Liver (tissue), 8 donors: ENCODE measurements at regions not wholly inside any gene's neighbourhood (a gene's known extent, or its start where the extent isn't known, plus 50 kb on each side); places are given as distances from the start of the nearest gene placed in this dataset.

ENCODE experiments used
- DNase-seq: peaks from one replicate; pipeline ENCODE4 v3.0.0-alpha.2; 2017; ENCODE audit warnings: low spot score
- H3K27ac ChIP-seq, 2 donors: one replicate each; pipeline ENCODE4 v1.7.0; 2013; ENCODE audit warnings: inconsistent platforms in 2 of 2, low read length in 2 of 2, control low read depth in 1 of 2, low read depth in 1 of 2, mild to moderate bottlenecking in 1 of 2
- H3K27me3 ChIP-seq, 4 donors: one replicate each; pipeline versions ENCODE4 v1.6.1 to v1.7.0; 2013; ENCODE audit warnings: low read length in 3 of 4, inconsistent platforms in 1 of 4, mild to moderate bottlenecking in 1 of 4, moderate library complexity in 1 of 4; ENCODE audit not compliant: control insufficient read depth in 4 of 4, insufficient read depth in 4 of 4
- H3K36me3 ChIP-seq, 4 donors: one replicate each; pipeline versions ENCODE4 v1.6.1 to v1.7.0; 2013; ENCODE audit warnings: low read length in 3 of 4, mild to moderate bottlenecking in 3 of 4, low read depth in 1 of 4, moderate library complexity in 1 of 4; ENCODE audit not compliant: control insufficient read depth in 4 of 4, insufficient read depth in 3 of 4
- H3K4me1 ChIP-seq, 4 donors: one replicate each; pipeline versions ENCODE4 v1.6.1 to v1.7.0; 2013; ENCODE audit warnings: low read length in 3 of 4, mild to moderate bottlenecking in 3 of 4, moderate library complexity in 1 of 4; ENCODE audit not compliant: control insufficient read depth in 4 of 4, insufficient read depth in 4 of 4
- H3K4me3 ChIP-seq, 3 donors: one replicate each; pipeline versions ENCODE4 v1.6.1 to v1.7.0; 2013; ENCODE audit warnings: low read length in 3 of 3, control low read depth in 1 of 3, low read depth in 1 of 3, mild to moderate bottlenecking in 1 of 3
- H3K9ac ChIP-seq, 2 donors: one replicate each; pipeline ENCODE4 v1.7.0; 2013; ENCODE audit warnings: low read length in 2 of 2, mild to moderate bottlenecking in 2 of 2, moderate library complexity in 2 of 2, control low read depth in 1 of 2, low read depth in 1 of 2
- H3K9me3 ChIP-seq, 4 donors: one replicate each; pipeline versions ENCODE4 v1.6.1 to v1.7.0; 2013; ENCODE audit warnings: low read length in 3 of 4; ENCODE audit not compliant: control insufficient read depth in 4 of 4
- CTCF ChIP-seq: fragments of 150-350 bp; IDR thresholded peaks from 2 replicates; pipeline ENCODE4 v1.5.1; 2017; ENCODE audit warnings: improper control_type of control experiment, low read depth, low read length; ENCODE audit not compliant: missing input control
- EGR1 ChIP-seq, 2 donors: IDR thresholded peaks; 2 replicates each; pipeline ENCODE4 v1.6.1; 2016 to 2018; ENCODE audit warnings: antibody characterized with exemption in 2 of 2, low read depth in 2 of 2
- FOXA1 ChIP-seq: IDR thresholded peaks from 2 replicates; pipeline ENCODE4 v1.6.1; 2016; ENCODE audit warnings: antibody characterized with exemption
- FOXA2 ChIP-seq: IDR thresholded peaks from 2 replicates; pipeline ENCODE4 v1.6.1; 2016; ENCODE audit warnings: antibody characterized with exemption
- GABPA ChIP-seq, 2 donors: IDR thresholded peaks in 1 of 2; conservative IDR thresholded peaks in 1 of 2; 2 replicates each; pipeline ENCODE4 v1.6.1; 2016; ENCODE audit warnings: antibody characterized with exemption in 2 of 2, mild to moderate bottlenecking in 1 of 2, moderate library complexity in 1 of 2
- HNF4A ChIP-seq, 2 donors: conservative IDR thresholded peaks; 2 replicates each; pipeline ENCODE4 v1.6.1; 2016; ENCODE audit warnings: antibody characterized with exemption in 2 of 2, mild to moderate bottlenecking in 2 of 2
- HNF4G ChIP-seq: IDR thresholded peaks from 2 replicates; pipeline ENCODE4 v1.6.1; 2016; ENCODE audit warnings: antibody characterized with exemption
- MAX ChIP-seq: IDR thresholded peaks from 2 replicates; pipeline ENCODE4 v1.6.1; 2016; ENCODE audit warnings: antibody characterized with exemption
- NR2F2 ChIP-seq: IDR thresholded peaks from 2 replicates; pipeline ENCODE4 v1.6.1; 2016; ENCODE audit warnings: antibody characterized with exemption
- RAD21 ChIP-seq, 2 donors: IDR thresholded peaks; 2 replicates each; pipeline ENCODE4 v1.6.1; 2016; ENCODE audit warnings: antibody characterized with exemption in 2 of 2, mild to moderate bottlenecking in 2 of 2
- RXRA ChIP-seq, 2 donors: IDR thresholded peaks; 2 replicates each; pipeline ENCODE4 v1.6.1; 2017 to 2018; ENCODE audit warnings: antibody characterized with exemption in 2 of 2, mild to moderate bottlenecking in 1 of 2
- SP1 ChIP-seq: IDR thresholded peaks from 2 replicates; pipeline ENCODE4 v1.6.1; 2018; ENCODE audit warnings: antibody characterized with exemption, mild to moderate bottlenecking
- TAF1 ChIP-seq: conservative IDR thresholded peaks from 2 replicates; pipeline ENCODE4 v1.6.1; 2016; ENCODE audit warnings: antibody characterized with exemption, mild to moderate bottlenecking
- WGBS: extraction: QIAGEN DNeasy Blood & Tissue Kit; methylation state at CpG from one replicate; pipeline ENCODE4 v1.1.7; 2013; 5-methylcytosine and 5-hydroxymethylcytosine counted together
- TF ChIP-seq, protein P1 (sequence below): IDR thresholded peaks from 2 replicates; pipeline ENCODE4 v1.6.1; 2016; ENCODE audit warnings: antibody characterized with exemption
- TF ChIP-seq, protein P2 (sequence below): IDR thresholded peaks from 2 replicates; pipeline ENCODE4 v1.6.1; 2016; ENCODE audit warnings: antibody characterized with exemption
- TF ChIP-seq, protein P3 (sequence below): IDR thresholded peaks from 2 replicates; pipeline ENCODE4 v1.6.1; 2016; ENCODE audit warnings: antibody characterized with exemption, mild to moderate bottlenecking
- donor health status: healthy.
- donor health status: healthy.
- donor health status: healthy.
- donor health status: healthy.
- donor health status: healthy.

DNA sequence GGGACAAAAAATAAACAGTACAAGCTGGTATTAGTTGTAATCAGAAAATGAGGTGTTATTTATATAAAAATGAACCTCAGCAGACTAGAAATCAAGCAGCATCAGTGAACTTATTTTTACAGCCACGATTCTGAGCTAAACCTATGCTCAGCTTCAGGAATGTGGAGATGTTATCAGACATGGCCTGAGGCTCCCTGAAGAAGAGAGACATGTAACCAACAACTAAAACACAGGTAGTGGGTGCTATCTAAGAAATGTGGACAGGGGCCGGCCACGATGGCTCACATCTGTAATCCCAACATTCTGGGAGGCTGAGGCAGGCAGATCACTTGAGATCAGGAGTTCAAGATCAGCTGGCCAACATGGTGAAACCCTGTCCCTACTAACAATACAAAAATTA is 534.3 kb downstream of the VRK1 start:
- no peak overlapping the region for H3K4me3 ChIP-seq
- H3K9me3 ChIP-seq: no peaks in the 10 kb centered on the region
- no peaks in the 10 kb centered on the region for H3K36me3 ChIP-seq
- no peak overlapping the region for H3K27ac ChIP-seq
- no peaks in the 10 kb centered on the region for H3K4me1 ChIP-seq
- no peak for DNase-seq
- H3K27me3 ChIP-seq: no peaks in the 10 kb centered on the region
- WGBS: 59% methylated on average over 3 of the region's 3 CpGs
- TF ChIP-seq EGR1 (IDR thresholded peaks at IDR 0.05; ENCODE audit: low read depth in 2 of 2) (no peak), FOXA1 (no peak), RAD21 (IDR thresholded peaks at IDR 0.05) (no peak), HNF4G (no peak), NR2F2 (no peak), CTCF (no peak), SP1 (no peak), RXRA (IDR thresholded peaks at IDR 0.05) (no peak), FOXA2 (no peak), TAF1 (no peak), MAX (no peak), HNF4A (conservative IDR thresholded peaks at IDR 0.05) (no peak), GABPA (IDR thresholded peaks at IDR 0.05 in 1 of 2, conservative IDR thresholded peaks at IDR 0.05 in 1 of 2) (no peak)
- TF ChIP-seq, protein P1, sequence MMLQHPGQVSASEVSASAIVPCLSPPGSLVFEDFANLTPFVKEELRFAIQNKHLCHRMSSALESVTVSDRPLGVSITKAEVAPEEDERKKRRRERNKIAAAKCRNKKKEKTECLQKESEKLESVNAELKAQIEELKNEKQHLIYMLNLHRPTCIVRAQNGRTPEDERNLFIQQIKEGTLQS: no peak
- TF ChIP-seq, protein P2, sequence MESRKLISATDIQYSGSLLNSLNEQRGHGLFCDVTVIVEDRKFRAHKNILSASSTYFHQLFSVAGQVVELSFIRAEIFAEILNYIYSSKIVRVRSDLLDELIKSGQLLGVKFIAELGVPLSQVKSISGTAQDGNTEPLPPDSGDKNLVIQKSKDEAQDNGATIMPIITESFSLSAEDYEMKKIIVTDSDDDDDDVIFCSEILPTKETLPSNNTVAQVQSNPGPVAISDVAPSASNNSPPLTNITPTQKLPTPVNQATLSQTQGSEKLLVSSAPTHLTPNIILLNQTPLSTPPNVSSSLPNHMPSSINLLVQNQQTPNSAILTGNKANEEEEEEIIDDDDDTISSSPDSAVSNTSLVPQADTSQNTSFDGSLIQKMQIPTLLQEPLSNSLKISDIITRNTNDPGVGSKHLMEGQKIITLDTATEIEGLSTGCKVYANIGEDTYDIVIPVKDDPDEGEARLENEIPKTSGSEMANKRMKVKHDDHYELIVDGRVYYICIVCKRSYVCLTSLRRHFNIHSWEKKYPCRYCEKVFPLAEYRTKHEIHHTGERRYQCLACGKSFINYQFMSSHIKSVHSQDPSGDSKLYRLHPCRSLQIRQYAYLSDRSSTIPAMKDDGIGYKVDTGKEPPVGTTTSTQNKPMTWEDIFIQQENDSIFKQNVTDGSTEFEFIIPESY: no peak
- TF ChIP-seq, protein P3, sequence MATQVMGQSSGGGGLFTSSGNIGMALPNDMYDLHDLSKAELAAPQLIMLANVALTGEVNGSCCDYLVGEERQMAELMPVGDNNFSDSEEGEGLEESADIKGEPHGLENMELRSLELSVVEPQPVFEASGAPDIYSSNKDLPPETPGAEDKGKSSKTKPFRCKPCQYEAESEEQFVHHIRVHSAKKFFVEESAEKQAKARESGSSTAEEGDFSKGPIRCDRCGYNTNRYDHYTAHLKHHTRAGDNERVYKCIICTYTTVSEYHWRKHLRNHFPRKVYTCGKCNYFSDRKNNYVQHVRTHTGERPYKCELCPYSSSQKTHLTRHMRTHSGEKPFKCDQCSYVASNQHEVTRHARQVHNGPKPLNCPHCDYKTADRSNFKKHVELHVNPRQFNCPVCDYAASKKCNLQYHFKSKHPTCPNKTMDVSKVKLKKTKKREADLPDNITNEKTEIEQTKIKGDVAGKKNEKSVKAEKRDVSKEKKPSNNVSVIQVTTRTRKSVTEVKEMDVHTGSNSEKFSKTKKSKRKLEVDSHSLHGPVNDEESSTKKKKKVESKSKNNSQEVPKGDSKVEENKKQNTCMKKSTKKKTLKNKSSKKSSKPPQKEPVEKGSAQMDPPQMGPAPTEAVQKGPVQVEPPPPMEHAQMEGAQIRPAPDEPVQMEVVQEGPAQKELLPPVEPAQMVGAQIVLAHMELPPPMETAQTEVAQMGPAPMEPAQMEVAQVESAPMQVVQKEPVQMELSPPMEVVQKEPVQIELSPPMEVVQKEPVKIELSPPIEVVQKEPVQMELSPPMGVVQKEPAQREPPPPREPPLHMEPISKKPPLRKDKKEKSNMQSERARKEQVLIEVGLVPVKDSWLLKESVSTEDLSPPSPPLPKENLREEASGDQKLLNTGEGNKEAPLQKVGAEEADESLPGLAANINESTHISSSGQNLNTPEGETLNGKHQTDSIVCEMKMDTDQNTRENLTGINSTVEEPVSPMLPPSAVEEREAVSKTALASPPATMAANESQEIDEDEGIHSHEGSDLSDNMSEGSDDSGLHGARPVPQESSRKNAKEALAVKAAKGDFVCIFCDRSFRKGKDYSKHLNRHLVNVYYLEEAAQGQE: no peak
- H3K9ac ChIP-seq: no peak overlapping the region

- no peak overlapping the region for H3K9ac ChIP-seq
- H3K4me1 ChIP-seq: no peaks in the 10 kb centered on the region
- WGBS: 93% methylated on average over 1 of the region's 1 CpG
- no peaks in the 10 kb centered on the region for H3K36me3 ChIP-seq
- DNase-seq: no peak
- H3K4me3 ChIP-seq: no peak overlapping the region
- no peak overlapping the region for H3K27ac ChIP-seq
- H3K27me3 ChIP-seq: peaks cover 0 to 4% (median 2%) of the 10 kb centered on the region in 4 donors
- no peaks in the 10 kb centered on the region for H3K9me3 ChIP-seq
- TF ChIP-seq, protein P3: no peak
- TF ChIP-seq MAX: no peak
- TF ChIP-seq, protein P2: no peak
- no peak for TF ChIP-seq CTCF
These were observed 539.0 kb downstream of the VRK1 start for GRCh38 chr14:97336179-97336578.
